ES-I3 (cell line): ENCODE measurements at regions not wholly inside any gene's neighbourhood (a gene's known extent, or its start where the extent isn't known, plus 50 kb on each side); places are given as distances from the start of the nearest gene placed in this dataset.

ENCODE experiments used
- H3K36me3 ChIP-seq: 2 replicates; pipeline ENCODE4 v1.6.1; 2013; ENCODE audit warnings: mild to moderate bottlenecking, low read length, control low read depth, moderate library complexity; ENCODE audit not compliant: insufficient read depth
- H3K4me1 ChIP-seq: 2 replicates; pipeline ENCODE4 v1.6.1; 2013; ENCODE audit warnings: mild to moderate bottlenecking, control low read depth, low read length; ENCODE audit not compliant: insufficient read depth
- H3K9ac ChIP-seq: 2 replicates; pipeline ENCODE4 v1.6.1; 2013; ENCODE audit warnings: low read depth, mild to moderate bottlenecking, low read length, moderate library complexity
- H3K9me3 ChIP-seq: 2 replicates; pipeline ENCODE4 v1.6.1; 2013; ENCODE audit warnings: mild to moderate bottlenecking, low read length, moderate library complexity; ENCODE audit not compliant: control insufficient read depth, insufficient read depth

- peaks cover 7% of the 10 kb centered on the region for H3K9me3 ChIP-seq
- H3K9ac ChIP-seq, result no peak overlapping the region
- H3K36me3 ChIP-seq, result no peaks in the 10 kb centered on the region
- no peaks in the 10 kb centered on the region for H3K4me1 ChIP-seq
Observed at GRCh38 chr16:54353097-54353496, 66.5 kb upstream of the IRX3 start.

- Histone ChIP-seq H3K36me3 (no peaks in the 10 kb centered on the region), H3K9me3 (peaks cover 7% of the 10 kb centered on the region), H3K4me1 (no peaks in the 10 kb centered on the region), H3K9ac (no peak overlapping the region)
Observed at GRCh38 chr16:54351171-54351570, 64.6 kb upstream of the IRX3 start.

GRCh38 chr16:54347961-54348360, 61.4 kb upstream of the IRX3 start:
- H3K4me1 ChIP-seq, result peaks cover 3% of the 10 kb centered on the region; the same call in 1 of the 2 replicates
- no peaks in the 10 kb centered on the region; the same call in 1 of the 2 replicates for H3K9me3 ChIP-seq
- H3K36me3 ChIP-seq, result no peaks in the 10 kb centered on the region
- H3K9ac ChIP-seq, result no peak overlapping the region

- Histone ChIP-seq H3K9ac (no peak overlapping the region), H3K36me3 (no peaks in the 10 kb centered on the region), H3K9me3 (no peaks in the 10 kb centered on the region; the same call in 1 of the 2 replicates), H3K4me1 (peaks cover 12% of the 10 kb centered on the region)
Observed at GRCh38 chr16:54346041-54346440, 59.5 kb upstream of the IRX3 start.

GRCh38 chr16:54344646-54345630, 58.4 kb upstream of the IRX3 start:
- no peak overlapping the region for H3K9ac ChIP-seq
- H3K4me1 ChIP-seq, result peaks cover 14% of the 10 kb centered on the region
- H3K9me3 ChIP-seq, result no peaks in the 10 kb centered on the region; the same call in 1 of the 2 replicates
- H3K36me3 ChIP-seq, result no peaks in the 10 kb centered on the region

- no peaks in the 10 kb centered on the region for H3K36me3 ChIP-seq
- H3K9me3 ChIP-seq, result no peaks in the 10 kb centered on the region
- H3K4me1 ChIP-seq, result peaks cover 14% of the 10 kb centered on the region
- H3K9ac ChIP-seq, result no peak overlapping the region
Observed at GRCh38 chr16:54342966-54343365, 56.4 kb upstream of the IRX3 start.

GRCh38 chr16:54341892-54342776, 55.5 kb upstream of the IRX3 start:
- H3K4me1 ChIP-seq, result peaks cover 14% of the 10 kb centered on the region
- H3K36me3 ChIP-seq, result no peaks in the 10 kb centered on the region
- no peaks in the 10 kb centered on the region for H3K9me3 ChIP-seq
- no peak overlapping the region for H3K9ac ChIP-seq

- Histone ChIP-seq H3K36me3 (no peaks in the 10 kb centered on the region), H3K4me1 (peaks cover 14% of the 10 kb centered on the region), H3K9ac (no peak overlapping the region), H3K9me3 (no peaks in the 10 kb centered on the region)
Observed at GRCh38 chr16:54340531-54340930, 53.9 kb upstream of the IRX3 start.

- H3K9ac ChIP-seq, result no peak overlapping the region
- no peaks in the 10 kb centered on the region for H3K9me3 ChIP-seq
- no peaks in the 10 kb centered on the region for H3K36me3 ChIP-seq
- peaks cover 10% of the 10 kb centered on the region for H3K4me1 ChIP-seq
Observed at GRCh38 chr16:54336631-54337204, 50.1 kb upstream of the IRX3 start.
